ENCODE measurements at regions not wholly inside any gene's neighbourhood (a gene's known extent, or its start where the extent isn't known, plus 50 kb on each side); places are given as distances from the start of the nearest gene placed in this dataset.

DNA sequence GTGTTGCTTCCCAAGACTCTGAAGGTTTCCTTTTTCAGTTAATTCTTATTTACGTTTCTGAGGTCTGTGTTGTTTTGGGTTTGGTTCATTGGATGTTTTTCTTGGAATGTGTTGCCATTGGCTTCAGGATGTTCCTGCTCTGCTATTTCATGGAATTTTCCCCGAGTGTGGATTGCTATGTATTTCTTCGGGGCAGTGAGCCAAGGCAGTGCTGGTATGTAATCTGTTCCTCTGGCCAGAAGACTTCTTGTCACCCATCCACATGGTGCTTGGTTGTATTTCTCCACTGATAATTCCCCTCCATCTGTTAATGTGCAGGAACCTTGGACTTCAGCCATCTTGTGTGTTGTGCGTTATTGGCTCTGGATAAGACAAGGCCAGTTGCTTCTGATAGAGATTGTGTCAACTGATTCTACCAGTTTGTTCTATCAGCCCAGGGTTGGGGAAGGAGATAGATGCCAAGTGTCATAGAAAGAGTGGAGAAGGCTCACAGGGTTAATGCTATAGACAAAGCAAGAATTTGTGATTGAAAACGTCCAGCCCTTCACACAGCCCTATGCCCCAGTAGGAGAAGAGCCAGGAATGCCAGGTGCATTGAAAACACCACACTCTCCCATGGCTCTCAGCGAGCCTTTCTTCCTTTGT is 505.2 kb downstream of the PLPP3 start:
- TF ChIP-seq RAD21 (IDR thresholded peaks at IDR 0.05 in 1 of 2, conservative IDR thresholded peaks at IDR 0.05 in 1 of 2; ENCODE audit: low read depth in 2 of 2, low read length in 2 of 2) = no peak
- TF ChIP-seq YY1 (IDR thresholded peaks at IDR 0.05; ENCODE audit: low read depth, low read length) = no peak
- TF ChIP-seq CTBP2 (IDR thresholded peaks at IDR 0.05; ENCODE audit: borderline replicate concordance, insufficient read depth, insufficient read length, low read length) = no peak
- TF ChIP-seq, protein P1, sequence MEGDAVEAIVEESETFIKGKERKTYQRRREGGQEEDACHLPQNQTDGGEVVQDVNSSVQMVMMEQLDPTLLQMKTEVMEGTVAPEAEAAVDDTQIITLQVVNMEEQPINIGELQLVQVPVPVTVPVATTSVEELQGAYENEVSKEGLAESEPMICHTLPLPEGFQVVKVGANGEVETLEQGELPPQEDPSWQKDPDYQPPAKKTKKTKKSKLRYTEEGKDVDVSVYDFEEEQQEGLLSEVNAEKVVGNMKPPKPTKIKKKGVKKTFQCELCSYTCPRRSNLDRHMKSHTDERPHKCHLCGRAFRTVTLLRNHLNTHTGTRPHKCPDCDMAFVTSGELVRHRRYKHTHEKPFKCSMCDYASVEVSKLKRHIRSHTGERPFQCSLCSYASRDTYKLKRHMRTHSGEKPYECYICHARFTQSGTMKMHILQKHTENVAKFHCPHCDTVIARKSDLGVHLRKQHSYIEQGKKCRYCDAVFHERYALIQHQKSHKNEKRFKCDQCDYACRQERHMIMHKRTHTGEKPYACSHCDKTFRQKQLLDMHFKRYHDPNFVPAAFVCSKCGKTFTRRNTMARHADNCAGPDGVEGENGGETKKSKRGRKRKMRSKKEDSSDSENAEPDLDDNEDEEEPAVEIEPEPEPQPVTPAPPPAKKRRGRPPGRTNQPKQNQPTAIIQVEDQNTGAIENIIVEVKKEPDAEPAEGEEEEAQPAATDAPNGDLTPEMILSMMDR (IDR thresholded peaks at IDR 0.05; ENCODE audit: control extremely low read depth in 1 of 3, insufficient read depth in 1 of 3, low read depth in 1 of 3, low read length in 3 of 3) = no peak
- TF ChIP-seq HDAC2 (IDR thresholded peaks at IDR 0.05; ENCODE audit: borderline replicate concordance in 1 of 2, low read depth in 2 of 2, low read length in 2 of 2) = no peak
- TF ChIP-seq PHF8 (conservative IDR thresholded peaks at IDR 0.05; ENCODE audit: low read depth, low read length) = no peak
- TF ChIP-seq, protein P2, sequence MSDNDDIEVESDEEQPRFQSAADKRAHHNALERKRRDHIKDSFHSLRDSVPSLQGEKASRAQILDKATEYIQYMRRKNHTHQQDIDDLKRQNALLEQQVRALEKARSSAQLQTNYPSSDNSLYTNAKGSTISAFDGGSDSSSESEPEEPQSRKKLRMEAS (IDR thresholded peaks at IDR 0.05) = no peak
